GM23338 (cell line): ENCODE measurements at regions not wholly inside any gene's neighbourhood (a gene's known extent, or its start where the extent isn't known, plus 50 kb on each side); places are given as distances from the start of the nearest gene placed in this dataset.

Experiments
- ATAC-seq: fragments of 200-7000 bp; cut with Tn5 transposase; 3 replicates; pipeline ENCODE4 v1.9.1; 2020
- DNase-seq: peaks from one replicate; pipeline ENCODE4 v3.0.0-alpha.2; 2015; ENCODE audit warnings: low spot score
- H2AFZ ChIP-seq: fragments of 200-600 bp; sonication (generic); 2 replicates; pipeline ENCODE4 v1.8.0; 2016; ENCODE audit warnings: antibody characterized with exemption, mild to moderate bottlenecking, moderate library complexity
- H3F3A ChIP-seq: fragments of 200-600 bp; sonication (generic); replicated peaks from 2 replicates; pipeline ENCODE4 v1.8.0; 2017; ENCODE audit warnings: antibody characterized with exemption, mixed run types, low read depth
- H3K27ac ChIP-seq: fragments of 200-600 bp; sonication (generic); 2 replicates; pipeline ENCODE4 v1.6.1; 2016; ENCODE audit warnings: low read depth
- H3K27me3 ChIP-seq: fragments of 200-600 bp; sonication (generic); 2 replicates; pipeline ENCODE4 v1.8.0; 2016; ENCODE audit warnings: mild to moderate bottlenecking, mixed run types, moderate library complexity; ENCODE audit not compliant: insufficient read depth
- H3K36me3 ChIP-seq: fragments of 200-600 bp; sonication (generic); 2 replicates; pipeline ENCODE4 v1.8.0; 2016; ENCODE audit warnings: mild to moderate bottlenecking; ENCODE audit not compliant: insufficient read depth
- H3K4me1 ChIP-seq: fragments of 200-600 bp; sonication (generic); 2 replicates; pipeline ENCODE4 v1.8.0; 2016; ENCODE audit warnings: mild to moderate bottlenecking, moderate library complexity; ENCODE audit not compliant: insufficient read depth
- H3K4me2 ChIP-seq: fragments of 200-600 bp; sonication (generic); 2 replicates; pipeline ENCODE4 v1.7.1; 2017; ENCODE audit warnings: mixed run types
- H3K4me3 ChIP-seq: fragments of 200-600 bp; sonication (generic); 2 replicates; pipeline ENCODE4 v1.6.1; 2016; ENCODE audit warnings: mixed run types
- H3K79me2 ChIP-seq: fragments of 200-600 bp; sonication (generic); replicated peaks from 2 replicates; pipeline ENCODE4 v1.8.0; 2017; ENCODE audit warnings: mild to moderate bottlenecking; ENCODE audit not compliant: insufficient read depth
- H3K9me2 ChIP-seq: fragments of 200-600 bp; sonication (generic); 2 replicates; pipeline ENCODE4 v1.8.0; 2017; ENCODE audit not compliant: insufficient read depth
- H4K20me1 ChIP-seq: fragments of 200-600 bp; sonication (generic); replicated peaks from 2 replicates; pipeline ENCODE4 v1.8.0; 2017; ENCODE audit warnings: mild to moderate bottlenecking; ENCODE audit not compliant: insufficient read depth
- H3K27ac Mint-ChIP-seq: 2 replicates; pipeline ENCODE4 v1.8.0; 2020; ENCODE audit warnings: inconsistent platforms, mild to moderate bottlenecking, moderate library complexity, mixed read lengths
- H3K27me3 Mint-ChIP-seq: 3 replicates; pipeline ENCODE4 v1.8.0; 2022; ENCODE audit warnings: low read depth, mild to moderate bottlenecking, moderate library complexity, mixed read lengths, inconsistent platforms; ENCODE audit not compliant: insufficient read depth, poor library complexity
- H3K36me3 Mint-ChIP-seq: 3 replicates; pipeline ENCODE4 v1.8.0; 2021; ENCODE audit warnings: low read depth, mild to moderate bottlenecking, inconsistent platforms, moderate library complexity, mixed read lengths
- H3K4me1 Mint-ChIP-seq: 3 replicates; pipeline ENCODE4 v1.8.0; 2020; ENCODE audit warnings: mild to moderate bottlenecking, inconsistent platforms, mixed read lengths
- H3K4me3 Mint-ChIP-seq: 3 replicates; pipeline ENCODE4 v1.8.0; 2021; ENCODE audit warnings: moderate library complexity, mild to moderate bottlenecking, inconsistent platforms, mixed read lengths
- H3K9me3 Mint-ChIP-seq: 3 replicates; pipeline ENCODE4 v1.8.0; 2020; ENCODE audit warnings: moderate library complexity, mild to moderate bottlenecking, inconsistent platforms, mixed read lengths
- CREB1 ChIP-seq: fragments of 250-450 bp; sonication (Bioruptor Pico); IDR thresholded peaks from 2 replicates; pipeline ENCODE4 v1.5.0; 2020; ENCODE audit warnings: low read depth, mild to moderate bottlenecking, moderate library complexity
- POLR2AphosphoS5 ChIP-seq: IDR thresholded peaks from 2 replicates; pipeline ENCODE4 v1.6.1; 2016; ENCODE audit warnings: antibody characterized with exemption, low read depth
- STAT1 ChIP-seq: IDR thresholded peaks from one replicate; pipeline ENCODE4 v1.6.1; 2016; ENCODE audit warnings: antibody characterized with exemption; ENCODE audit not compliant: unreplicated experiment
- ZNF114 ChIP-seq: fragments of 250-450 bp; sonication (Bioruptor Pico); IDR thresholded peaks from 2 replicates; pipeline ENCODE4 v1.5.0; 2020; ENCODE audit warnings: mild to moderate bottlenecking, moderate library complexity
- ZNF331 ChIP-seq: fragments of 250-450 bp; sonication (Bioruptor Pico); IDR thresholded peaks from 2 replicates; pipeline ENCODE4 v1.5.0; 2020; ENCODE audit warnings: low read depth, mild to moderate bottlenecking, moderate library complexity
- TF ChIP-seq, protein P1 (sequence below): fragments of 250-450 bp; sonication (Bioruptor Pico); IDR thresholded peaks from 2 replicates; pipeline ENCODE4 v1.5.0; 2020; ENCODE audit warnings: mild to moderate bottlenecking, moderate library complexity
- TF ChIP-seq, protein P2 (sequence below): IDR thresholded peaks from one replicate; pipeline ENCODE4 v1.6.1; 2018; ENCODE audit warnings: antibody characterized with exemption; ENCODE audit not compliant: unreplicated experiment

GRCh38 chr10:78702876-78703275 lies 365.9 kb upstream of the ZMIZ1 start (continued):
- TF ChIP-seq, protein P1, sequence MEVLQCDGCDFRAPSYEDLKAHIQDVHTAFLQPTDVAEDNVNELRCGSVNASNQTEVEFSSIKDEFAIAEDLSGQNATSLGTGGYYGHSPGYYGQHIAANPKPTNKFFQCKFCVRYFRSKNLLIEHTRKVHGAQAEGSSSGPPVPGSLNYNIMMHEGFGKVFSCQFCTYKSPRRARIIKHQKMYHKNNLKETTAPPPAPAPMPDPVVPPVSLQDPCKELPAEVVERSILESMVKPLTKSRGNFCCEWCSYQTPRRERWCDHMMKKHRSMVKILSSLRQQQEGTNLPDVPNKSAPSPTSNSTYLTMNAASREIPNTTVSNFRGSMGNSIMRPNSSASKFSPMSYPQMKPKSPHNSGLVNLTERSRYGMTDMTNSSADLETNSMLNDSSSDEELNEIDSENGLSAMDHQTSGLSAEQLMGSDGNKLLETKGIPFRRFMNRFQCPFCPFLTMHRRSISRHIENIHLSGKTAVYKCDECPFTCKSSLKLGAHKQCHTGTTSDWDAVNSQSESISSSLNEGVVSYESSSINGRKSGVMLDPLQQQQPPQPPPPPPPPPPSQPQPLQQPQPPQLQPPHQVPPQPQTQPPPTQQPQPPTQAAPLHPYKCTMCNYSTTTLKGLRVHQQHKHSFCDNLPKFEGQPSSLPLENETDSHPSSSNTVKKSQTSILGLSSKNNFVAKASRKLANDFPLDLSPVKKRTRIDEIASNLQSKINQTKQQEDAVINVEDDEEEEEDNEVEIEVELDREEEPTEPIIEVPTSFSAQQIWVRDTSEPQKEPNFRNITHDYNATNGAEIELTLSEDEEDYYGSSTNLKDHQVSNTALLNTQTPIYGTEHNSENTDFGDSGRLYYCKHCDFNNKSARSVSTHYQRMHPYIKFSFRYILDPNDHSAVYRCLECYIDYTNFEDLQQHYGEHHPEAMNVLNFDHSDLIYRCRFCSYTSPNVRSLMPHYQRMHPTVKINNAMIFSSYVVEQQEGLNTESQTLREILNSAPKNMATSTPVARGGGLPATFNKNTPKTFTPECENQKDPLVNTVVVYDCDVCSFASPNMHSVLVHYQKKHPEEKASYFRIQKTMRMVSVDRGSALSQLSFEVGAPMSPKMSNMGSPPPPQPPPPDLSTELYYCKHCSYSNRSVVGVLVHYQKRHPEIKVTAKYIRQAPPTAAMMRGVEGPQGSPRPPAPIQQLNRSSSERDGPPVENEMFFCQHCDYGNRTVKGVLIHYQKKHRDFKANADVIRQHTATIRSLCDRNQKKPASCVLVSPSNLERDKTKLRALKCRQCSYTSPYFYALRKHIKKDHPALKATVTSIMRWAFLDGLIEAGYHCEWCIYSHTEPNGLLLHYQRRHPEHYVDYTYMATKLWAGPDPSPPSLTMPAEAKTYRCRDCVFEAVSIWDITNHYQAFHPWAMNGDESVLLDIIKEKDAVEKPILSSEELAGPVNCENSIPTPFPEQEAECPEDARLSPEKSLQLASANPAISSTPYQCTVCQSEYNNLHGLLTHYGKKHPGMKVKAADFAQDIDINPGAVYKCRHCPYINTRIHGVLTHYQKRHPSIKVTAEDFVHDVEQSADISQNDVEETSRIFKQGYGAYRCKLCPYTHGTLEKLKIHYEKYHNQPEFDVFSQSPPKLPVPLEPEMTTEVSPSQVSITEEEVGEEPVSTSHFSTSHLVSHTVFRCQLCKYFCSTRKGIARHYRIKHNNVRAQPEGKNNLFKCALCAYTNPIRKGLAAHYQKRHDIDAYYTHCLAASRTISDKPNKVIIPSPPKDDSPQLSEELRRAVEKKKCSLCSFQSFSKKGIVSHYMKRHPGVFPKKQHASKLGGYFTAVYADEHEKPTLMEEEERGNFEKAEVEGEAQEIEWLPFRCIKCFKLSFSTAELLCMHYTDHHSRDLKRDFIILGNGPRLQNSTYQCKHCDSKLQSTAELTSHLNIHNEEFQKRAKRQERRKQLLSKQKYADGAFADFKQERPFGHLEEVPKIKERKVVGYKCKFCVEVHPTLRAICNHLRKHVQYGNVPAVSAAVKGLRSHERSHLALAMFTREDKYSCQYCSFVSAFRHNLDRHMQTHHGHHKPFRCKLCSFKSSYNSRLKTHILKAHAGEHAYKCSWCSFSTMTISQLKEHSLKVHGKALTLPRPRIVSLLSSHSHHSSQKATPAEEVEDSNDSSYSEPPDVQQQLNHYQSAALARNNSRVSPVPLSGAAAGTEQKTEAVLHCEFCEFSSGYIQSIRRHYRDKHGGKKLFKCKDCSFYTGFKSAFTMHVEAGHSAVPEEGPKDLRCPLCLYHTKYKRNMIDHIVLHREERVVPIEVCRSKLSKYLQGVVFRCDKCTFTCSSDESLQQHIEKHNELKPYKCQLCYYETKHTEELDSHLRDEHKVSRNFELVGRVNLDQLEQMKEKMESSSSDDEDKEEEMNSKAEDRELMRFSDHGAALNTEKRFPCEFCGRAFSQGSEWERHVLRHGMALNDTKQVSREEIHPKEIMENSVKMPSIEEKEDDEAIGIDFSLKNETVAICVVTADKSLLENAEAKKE (CRISPR knock-in tag) = no peak
- no peak for TF ChIP-seq ZNF114 (CRISPR knock-in tag)
- TF ChIP-seq, protein P2, sequence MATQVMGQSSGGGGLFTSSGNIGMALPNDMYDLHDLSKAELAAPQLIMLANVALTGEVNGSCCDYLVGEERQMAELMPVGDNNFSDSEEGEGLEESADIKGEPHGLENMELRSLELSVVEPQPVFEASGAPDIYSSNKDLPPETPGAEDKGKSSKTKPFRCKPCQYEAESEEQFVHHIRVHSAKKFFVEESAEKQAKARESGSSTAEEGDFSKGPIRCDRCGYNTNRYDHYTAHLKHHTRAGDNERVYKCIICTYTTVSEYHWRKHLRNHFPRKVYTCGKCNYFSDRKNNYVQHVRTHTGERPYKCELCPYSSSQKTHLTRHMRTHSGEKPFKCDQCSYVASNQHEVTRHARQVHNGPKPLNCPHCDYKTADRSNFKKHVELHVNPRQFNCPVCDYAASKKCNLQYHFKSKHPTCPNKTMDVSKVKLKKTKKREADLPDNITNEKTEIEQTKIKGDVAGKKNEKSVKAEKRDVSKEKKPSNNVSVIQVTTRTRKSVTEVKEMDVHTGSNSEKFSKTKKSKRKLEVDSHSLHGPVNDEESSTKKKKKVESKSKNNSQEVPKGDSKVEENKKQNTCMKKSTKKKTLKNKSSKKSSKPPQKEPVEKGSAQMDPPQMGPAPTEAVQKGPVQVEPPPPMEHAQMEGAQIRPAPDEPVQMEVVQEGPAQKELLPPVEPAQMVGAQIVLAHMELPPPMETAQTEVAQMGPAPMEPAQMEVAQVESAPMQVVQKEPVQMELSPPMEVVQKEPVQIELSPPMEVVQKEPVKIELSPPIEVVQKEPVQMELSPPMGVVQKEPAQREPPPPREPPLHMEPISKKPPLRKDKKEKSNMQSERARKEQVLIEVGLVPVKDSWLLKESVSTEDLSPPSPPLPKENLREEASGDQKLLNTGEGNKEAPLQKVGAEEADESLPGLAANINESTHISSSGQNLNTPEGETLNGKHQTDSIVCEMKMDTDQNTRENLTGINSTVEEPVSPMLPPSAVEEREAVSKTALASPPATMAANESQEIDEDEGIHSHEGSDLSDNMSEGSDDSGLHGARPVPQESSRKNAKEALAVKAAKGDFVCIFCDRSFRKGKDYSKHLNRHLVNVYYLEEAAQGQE = no peak
- no peak for TF ChIP-seq CREB1 (CRISPR knock-in tag)
- no peak for TF ChIP-seq POLR2AphosphoS5

DNA sequence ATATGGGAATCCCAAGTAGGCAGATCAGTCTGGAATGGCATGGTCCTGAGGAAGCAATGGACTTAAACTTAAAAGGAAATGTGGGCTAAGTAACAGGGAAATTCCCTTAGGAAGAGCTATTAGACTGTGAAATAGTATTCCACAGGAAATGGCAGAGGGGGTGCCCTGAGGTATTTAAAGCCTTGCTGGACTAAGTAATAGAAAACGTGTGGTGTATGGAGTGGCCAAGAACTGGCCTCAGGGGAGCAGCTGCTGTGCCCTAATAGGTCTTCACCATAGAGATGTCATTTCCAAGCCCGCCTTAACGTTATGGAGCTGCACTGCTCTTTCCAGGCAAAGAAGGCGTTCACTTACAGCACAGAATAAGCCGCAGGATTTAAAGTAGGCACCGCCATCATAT lies 365.2 kb upstream of the ZMIZ1 start:
- no peak overlapping the region for H3K4me3 ChIP-seq
- H4K20me1 ChIP-seq = no peaks in the 10 kb centered on the region
- ATAC-seq (no peak), DNase-seq (no peak)
- no peak overlapping the region for H3K27ac ChIP-seq
- no peaks in the 10 kb centered on the region for H3K36me3 ChIP-seq
- H3K27ac Mint-ChIP-seq = no peak overlapping the region
- H3K9me3 Mint-ChIP-seq = no peaks in the 10 kb centered on the region
- H3K4me1 ChIP-seq = no peaks in the 10 kb centered on the region
- no peak overlapping the region for H3K4me2 ChIP-seq
- H3K79me2 ChIP-seq = no peaks in the 10 kb centered on the region
- H3K27me3 ChIP-seq = no peaks in the 10 kb centered on the region
- H3K9me2 ChIP-seq = peaks cover 3% of the 10 kb centered on the region; the same call in 1 of the 2 replicates
- no peaks in the 10 kb centered on the region for H3K27me3 Mint-ChIP-seq
- no peaks in the 10 kb centered on the region for H3K36me3 Mint-ChIP-seq
- no peak overlapping the region for H2AFZ ChIP-seq
- H3K4me3 Mint-ChIP-seq = no peak overlapping the region
- peaks cover 2% of the 10 kb centered on the region; the same call in 2 of the 3 replicates for H3K4me1 Mint-ChIP-seq
- no peaks in the 10 kb centered on the region for H3F3A ChIP-seq
- TF ChIP-seq ZNF331 (CRISPR knock-in tag) (no peak), STAT1 (no peak), POLR2AphosphoS5 (no peak)
